ENCODE measurements at regions not wholly inside any gene's neighbourhood (a gene's known extent, or its start where the extent isn't known, plus 50 kb on each side); places are given as distances from the start of the nearest gene placed in this dataset.
"Not testable (repeated sequence)": the region's sequence is repeated elsewhere in the genome, so short reads cannot be mapped to it uniquely, and the experiment has no call there.

GRCh38 chr15:70512772-70513362 is 250.5 kb downstream of the UACA start:
- DNase-seq (ENCODE audit: extremely low spot score) = no peak
- Histone ChIP-seq H3K27me3 (no peaks in the 10 kb centered on the region), H3K27ac (replicated peaks in 1 of 4) (no peak overlapping the region), H3K4me1 (no peaks in the 10 kb centered on the region), H3K36me3 (no peaks in the 10 kb centered on the region), H3K9me3 (peaks cover 0 to 32% (median 18%) of the 10 kb centered on the region in 4 donors), H3K4me3 (no peak overlapping the region)
- WGBS = 78% methylated on average over 8 of the region's 8 CpGs
- TF ChIP-seq CTCF (IDR thresholded peaks at IDR 0.05) (peak in 1 of 3 experiments; percentile 25), EP300 (IDR thresholded peaks at IDR 0.05) (no peak)
- intact Hi-C loops (cut with DNase I) = no loop called here

- DNase-seq (ENCODE audit: extremely low spot score); H3K27me3 ChIP-seq; H3K36me3 ChIP-seq; H3K27ac ChIP-seq (replicated peaks in 1 of 4); H3K4me3 ChIP-seq; H3K4me1 ChIP-seq; intact Hi-C loops (cut with DNase I): not testable (repeated sequence)
- 87% methylated on average over 2 of the region's 2 CpGs for WGBS
- H3K9me3 ChIP-seq = peaks cover 0 to 32% (median 19%) of the 10 kb centered on the region in 4 donors
These were observed 251.3 kb downstream of the UACA start for GRCh38 chr15:70511972-70512587.

DNA sequence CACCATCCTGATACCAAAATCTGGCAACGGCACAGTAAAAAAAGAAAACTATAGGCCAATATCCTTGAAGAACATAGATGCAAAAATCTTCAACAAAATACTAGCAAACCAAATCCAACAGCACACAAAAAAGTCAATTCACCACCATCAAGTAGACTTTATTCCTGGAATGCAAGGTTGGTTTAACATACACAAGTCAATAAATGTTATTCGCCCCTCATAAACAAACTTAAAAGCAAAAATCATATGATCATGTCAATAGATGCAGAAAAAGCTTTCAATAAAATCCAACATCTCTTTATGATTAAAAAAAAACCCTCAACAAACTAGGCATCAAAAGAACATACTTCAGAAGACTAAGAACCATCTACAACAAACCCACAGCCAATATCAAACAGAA is 252.9 kb downstream of the UACA start:
- 97% methylated on average over 2 of the region's 2 CpGs for WGBS
- Histone ChIP-seq H3K4me1 (peaks cover under 1 to 14% (median 12%) of the 10 kb centered on the region in 4 donors), H3K27me3 (no peaks in the 10 kb centered on the region), H3K9me3 (peaks cover 0 to 32% (median 21%) of the 10 kb centered on the region in 4 donors), H3K27ac (replicated peaks in 1 of 4) (no peak overlapping the region), H3K4me3 (no peak overlapping the region), H3K36me3 (no peaks in the 10 kb centered on the region)
- DNase-seq (ENCODE audit: extremely low spot score) = no peak
- intact Hi-C loops (cut with DNase I) = no loop called here
- no peak for TF ChIP-seq POLR2AphosphoS5 (IDR thresholded peaks at IDR 0.05)
- no peak for TF ChIP-seq POLR2A (IDR thresholded peaks at IDR 0.05; ENCODE audit: low read depth)
- no peak for TF ChIP-seq CTCF (IDR thresholded peaks at IDR 0.05)

DNA sequence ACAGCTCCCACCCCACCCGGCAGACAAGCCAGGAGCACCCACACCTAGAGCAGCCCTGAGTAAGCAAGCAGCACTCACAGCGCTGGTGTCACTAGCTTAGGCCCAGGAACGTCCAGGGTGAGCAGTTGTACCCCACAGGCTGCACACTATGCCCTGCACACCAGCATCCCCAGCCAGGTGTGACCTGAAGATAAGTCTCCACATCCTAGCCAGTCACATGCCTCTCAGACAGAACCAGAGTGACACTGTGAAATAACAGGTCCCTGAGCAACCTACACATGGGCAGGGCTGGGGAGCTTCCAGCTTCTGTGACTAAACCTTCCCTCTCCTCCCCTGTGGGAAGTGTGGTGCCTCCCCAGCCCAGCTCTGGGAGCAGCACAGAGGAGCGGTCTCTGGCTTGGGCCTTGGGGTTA is 253.6 kb downstream of the UACA start:
- Histone ChIP-seq H3K4me1 (peaks cover 8 to 21% (median 18%) of the 10 kb centered on the region in 4 donors), H3K27me3 (no peaks in the 10 kb centered on the region), H3K9me3 (peaks cover 0 to 32% (median 21%) of the 10 kb centered on the region in 4 donors), H3K4me3 (no peak overlapping the region), H3K27ac (replicated peaks in 1 of 4) (no peak overlapping the region), H3K36me3 (no peaks in the 10 kb centered on the region)
- WGBS = 100% methylated on average over 2 of the region's 4 CpGs
- TF ChIP-seq POLR2AphosphoS5 (IDR thresholded peaks at IDR 0.05) (no peak), POLR2A (IDR thresholded peaks at IDR 0.05; ENCODE audit: low read depth) (no peak)
- no peak for DNase-seq (ENCODE audit: extremely low spot score)
- intact Hi-C loops (cut with DNase I) = no loop called here

DNA sequence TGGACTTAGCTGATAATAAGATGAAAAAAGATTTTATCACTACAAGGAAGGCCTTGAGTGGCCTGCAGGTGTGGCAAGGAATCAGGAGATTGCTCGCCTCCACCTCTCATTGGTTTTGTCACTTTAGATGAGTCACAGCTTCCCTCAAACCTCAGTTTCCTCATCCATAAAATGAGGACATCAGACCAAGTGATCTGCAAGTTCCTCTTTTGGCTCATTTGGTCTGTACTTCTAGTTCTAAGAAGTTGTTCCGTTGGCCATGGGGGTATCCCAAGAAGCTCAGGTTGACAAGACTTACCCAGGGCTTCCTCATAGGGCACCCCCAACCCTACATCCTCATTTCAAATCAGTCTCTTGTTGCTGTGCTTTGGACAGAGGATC is 254.1 kb downstream of the UACA start:
- Histone ChIP-seq H3K36me3 (no peaks in the 10 kb centered on the region), H3K4me1 (peaks cover 12 to 25% (median 23%) of the 10 kb centered on the region in 4 donors), H3K9me3 (peaks cover 0 to 32% (median 21%) of the 10 kb centered on the region in 4 donors), H3K27me3 (no peaks in the 10 kb centered on the region), H3K4me3 (no peak overlapping the region), H3K27ac (replicated peaks in 1 of 4) (no peak overlapping the region)
- DNase-seq (ENCODE audit: extremely low spot score) = no peak
- intact Hi-C loops (cut with DNase I) = no loop called here
- 75% methylated on average over 2 of the region's 2 CpGs for WGBS
- TF ChIP-seq POLR2AphosphoS5 (IDR thresholded peaks at IDR 0.05) (no peak), POLR2A (IDR thresholded peaks at IDR 0.05; ENCODE audit: low read depth) (no peak), EP300 (IDR thresholded peaks at IDR 0.05) (no peak)

DNA sequence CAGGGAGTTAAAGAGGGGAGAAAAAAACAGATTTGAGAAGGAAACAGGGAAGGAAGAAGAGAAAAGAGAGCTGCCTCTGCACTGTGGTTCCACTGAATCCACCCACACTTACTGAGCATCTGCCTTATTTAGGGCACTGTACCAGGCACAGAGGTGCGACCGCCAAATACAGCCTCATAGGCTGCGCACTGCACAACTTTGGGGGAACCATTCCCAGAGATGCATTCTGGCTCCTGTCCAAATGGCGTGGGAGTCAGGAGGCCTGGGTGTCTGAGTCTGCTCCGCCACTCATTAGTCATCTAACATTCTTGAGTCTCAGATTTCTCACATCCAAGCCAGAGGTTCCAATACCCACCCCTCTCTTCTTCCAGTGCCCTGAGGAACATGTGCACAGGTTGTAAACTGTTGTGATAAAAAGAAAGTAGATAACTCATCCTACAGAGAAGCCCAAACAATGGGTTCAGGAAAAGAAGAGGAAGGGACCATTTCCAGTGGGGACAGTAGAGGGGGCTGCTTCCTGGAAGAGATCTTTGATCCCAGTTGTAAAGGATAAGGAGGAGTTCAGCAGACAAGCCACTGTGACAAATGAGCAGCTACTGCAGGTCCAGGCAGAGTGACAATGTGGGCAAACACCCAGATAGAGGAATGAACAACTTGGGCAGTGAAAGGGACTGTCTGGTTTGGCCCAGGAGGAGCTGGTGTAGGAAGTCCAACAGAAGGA is 254.6 kb downstream of the UACA start:
- 41% methylated on average over 5 of the region's 5 CpGs for WGBS
- Histone ChIP-seq H3K4me3 (no peak overlapping the region), H3K27ac (replicated peaks in 1 of 4) (no peak overlapping the region), H3K4me1 (peaks cover 18 to 31% (median 29%) of the 10 kb centered on the region in 4 donors), H3K36me3 (no peaks in the 10 kb centered on the region), H3K27me3 (no peaks in the 10 kb centered on the region), H3K9me3 (peaks cover 0 to 32% (median 21%) of the 10 kb centered on the region in 4 donors)
- no peak for TF ChIP-seq CTCF (IDR thresholded peaks at IDR 0.05)
- TF ChIP-seq EP300 (IDR thresholded peaks at IDR 0.05) = no peak
- TF ChIP-seq POLR2A (IDR thresholded peaks at IDR 0.05; ENCODE audit: low read depth) = no peak
- TF ChIP-seq POLR2AphosphoS5 (IDR thresholded peaks at IDR 0.05) = no peak
- DNase-seq (ENCODE audit: extremely low spot score) = no peak
- intact Hi-C loops (cut with DNase I) = no loop called here
